ENCODE measurements at regions not wholly inside any gene's neighbourhood (a gene's known extent, or its start where the extent isn't known, plus 50 kb on each side); places are given as distances from the start of the nearest gene placed in this dataset.

DNA sequence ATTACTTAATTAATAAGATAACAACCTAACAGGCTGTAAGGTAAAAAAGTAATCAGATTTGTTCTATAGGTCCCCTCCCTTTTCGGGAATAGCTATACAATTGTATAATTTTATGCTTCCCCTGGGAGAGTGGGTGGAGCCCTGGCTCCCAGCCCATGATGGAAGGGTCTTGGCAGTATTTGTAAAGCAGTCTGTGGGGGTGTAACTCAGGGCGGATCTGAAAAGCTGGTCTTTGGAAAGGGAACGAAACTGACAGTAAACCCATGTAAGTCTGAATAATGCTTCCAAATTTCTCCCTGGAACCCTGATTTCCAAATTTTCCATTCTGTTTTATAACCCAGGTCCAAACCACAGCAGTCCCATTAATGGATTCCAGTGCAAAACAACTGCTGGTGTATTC lies 110.4 kb downstream of the DAD1 start:
- TF ChIP-seq, protein P1, sequence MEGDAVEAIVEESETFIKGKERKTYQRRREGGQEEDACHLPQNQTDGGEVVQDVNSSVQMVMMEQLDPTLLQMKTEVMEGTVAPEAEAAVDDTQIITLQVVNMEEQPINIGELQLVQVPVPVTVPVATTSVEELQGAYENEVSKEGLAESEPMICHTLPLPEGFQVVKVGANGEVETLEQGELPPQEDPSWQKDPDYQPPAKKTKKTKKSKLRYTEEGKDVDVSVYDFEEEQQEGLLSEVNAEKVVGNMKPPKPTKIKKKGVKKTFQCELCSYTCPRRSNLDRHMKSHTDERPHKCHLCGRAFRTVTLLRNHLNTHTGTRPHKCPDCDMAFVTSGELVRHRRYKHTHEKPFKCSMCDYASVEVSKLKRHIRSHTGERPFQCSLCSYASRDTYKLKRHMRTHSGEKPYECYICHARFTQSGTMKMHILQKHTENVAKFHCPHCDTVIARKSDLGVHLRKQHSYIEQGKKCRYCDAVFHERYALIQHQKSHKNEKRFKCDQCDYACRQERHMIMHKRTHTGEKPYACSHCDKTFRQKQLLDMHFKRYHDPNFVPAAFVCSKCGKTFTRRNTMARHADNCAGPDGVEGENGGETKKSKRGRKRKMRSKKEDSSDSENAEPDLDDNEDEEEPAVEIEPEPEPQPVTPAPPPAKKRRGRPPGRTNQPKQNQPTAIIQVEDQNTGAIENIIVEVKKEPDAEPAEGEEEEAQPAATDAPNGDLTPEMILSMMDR (IDR thresholded peaks at IDR 0.05; ENCODE audit: insufficient read depth, low read length, severe bottlenecking) = no peak
- H3K27me3 ChIP-seq (ENCODE audit: control insufficient read depth, insufficient read depth, low read length) = no peaks in the 10 kb centered on the region
- no peak overlapping the region for H3K4me3 ChIP-seq (ENCODE audit: low read depth, low read length)
- no peaks in the 10 kb centered on the region for H3K36me3 ChIP-seq (ENCODE audit: control insufficient read depth, insufficient read depth, low read length)
- FAIRE-seq (no peak), DNase-seq (ENCODE audit: low read depth) (no peak)

- no peaks in the 10 kb centered on the region for H3K36me3 ChIP-seq (ENCODE audit: control insufficient read depth, insufficient read depth, low read length)
- no peak overlapping the region for H3K4me3 ChIP-seq (ENCODE audit: low read depth, low read length)
- DNase-seq (ENCODE audit: low read depth) (no peak), FAIRE-seq (no peak)
- no peaks in the 10 kb centered on the region for H3K27me3 ChIP-seq (ENCODE audit: control insufficient read depth, insufficient read depth, low read length)
- TF ChIP-seq, protein P1 (IDR thresholded peaks at IDR 0.05; ENCODE audit: insufficient read depth, low read length, severe bottlenecking) = no peak
Measured at GRCh38 chr14:22478247-22478646, 110.8 kb downstream of the DAD1 start.

GRCh38 chr14:22477569-22478194 lies 111.3 kb downstream of the DAD1 start:
- Histone ChIP-seq H3K27me3 (ENCODE audit: control insufficient read depth, insufficient read depth, low read length) (no peaks in the 10 kb centered on the region), H3K4me3 (ENCODE audit: low read depth, low read length) (no peak overlapping the region), H3K36me3 (ENCODE audit: control insufficient read depth, insufficient read depth, low read length) (no peaks in the 10 kb centered on the region)
- TF ChIP-seq, protein P1 (IDR thresholded peaks at IDR 0.05; ENCODE audit: insufficient read depth, low read length, severe bottlenecking) = no peak
- DNase-seq (ENCODE audit: low read depth) (no peak), FAIRE-seq (no peak)

DNA sequence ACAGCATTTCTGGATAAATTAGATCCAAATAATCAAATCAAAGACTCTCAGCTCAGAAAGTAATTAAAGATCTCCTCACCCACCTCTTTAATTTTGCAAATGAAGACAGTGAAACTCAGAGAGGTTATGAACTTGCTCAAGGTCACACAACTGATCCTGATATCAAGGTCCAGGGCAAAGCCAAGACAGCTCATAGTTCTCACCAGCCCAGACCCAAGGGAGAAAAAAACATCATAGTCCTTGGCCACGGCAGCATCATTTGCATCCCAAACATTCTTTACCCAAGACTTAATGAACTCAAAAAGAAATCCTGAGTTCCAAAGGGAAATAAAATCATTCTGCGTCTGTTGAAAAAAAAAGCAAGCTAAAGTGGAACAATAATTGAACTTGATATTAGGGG lies 112.1 kb downstream of the DAD1 start:
- FAIRE-seq (no peak), DNase-seq (ENCODE audit: low read depth) (no peak)
- TF ChIP-seq, protein P1 (IDR thresholded peaks at IDR 0.05; ENCODE audit: insufficient read depth, low read length, severe bottlenecking) = no peak
- Histone ChIP-seq H3K4me3 (ENCODE audit: low read depth, low read length) (no peak overlapping the region), H3K36me3 (ENCODE audit: control insufficient read depth, insufficient read depth, low read length) (no peaks in the 10 kb centered on the region), H3K27me3 (ENCODE audit: control insufficient read depth, insufficient read depth, low read length) (no peaks in the 10 kb centered on the region)

DNA sequence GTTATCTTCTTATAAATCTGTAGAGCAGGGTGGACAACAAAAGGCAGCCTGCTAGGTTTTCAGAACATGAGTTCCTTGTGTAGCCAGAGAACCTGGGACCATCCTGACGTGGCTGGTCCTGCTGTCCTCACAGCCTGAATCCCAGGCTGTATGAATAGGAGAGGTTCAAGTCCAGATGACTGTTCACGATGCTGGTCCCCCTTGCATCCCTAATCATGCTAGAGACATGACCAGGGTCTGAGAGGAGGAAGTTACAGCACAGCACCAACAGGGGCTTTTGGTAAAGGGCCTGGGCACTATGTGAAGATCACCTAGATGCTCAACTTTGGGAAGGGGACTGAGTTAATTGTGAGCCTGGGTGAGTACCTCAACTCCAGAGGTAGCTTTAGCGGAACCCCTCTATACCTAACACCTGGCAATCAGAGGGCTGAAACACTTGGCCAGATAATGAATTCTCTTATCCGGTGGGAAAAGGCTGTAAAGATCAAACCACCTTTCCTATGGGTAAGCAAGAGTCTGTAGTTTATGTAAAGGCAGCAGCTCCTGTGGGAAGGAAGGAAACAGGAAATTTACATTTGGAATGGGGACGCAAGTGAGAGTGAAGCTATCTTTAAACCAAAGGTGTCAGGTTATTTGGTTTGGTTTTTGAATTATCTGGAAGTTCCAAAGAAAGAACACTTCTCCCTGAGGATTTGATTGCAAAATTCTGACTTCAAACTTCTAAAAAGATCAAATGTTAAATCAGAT lies 112.8 kb downstream of the DAD1 start:
- TF ChIP-seq, protein P1 (IDR thresholded peaks at IDR 0.05; ENCODE audit: insufficient read depth, low read length, severe bottlenecking) = no peak
- H3K4me3 ChIP-seq (ENCODE audit: low read depth, low read length) = no peak overlapping the region
- FAIRE-seq (no peak), DNase-seq (ENCODE audit: low read depth) (no peak)
- H3K36me3 ChIP-seq (ENCODE audit: control insufficient read depth, insufficient read depth, low read length) = no peaks in the 10 kb centered on the region
- H3K27me3 ChIP-seq (ENCODE audit: control insufficient read depth, insufficient read depth, low read length) = no peaks in the 10 kb centered on the region
